GM19193 (cell line): ENCODE measurements at regions not wholly inside any gene's neighbourhood (a gene's known extent, or its start where the extent isn't known, plus 50 kb on each side); places are given as distances from the start of the nearest gene placed in this dataset.

Source experiments
- POLR2A ChIP-seq: IDR thresholded peaks from 4 replicates; pipeline ENCODE4 v1.6.1; 2011; ENCODE audit not compliant: insufficient read depth, insufficient read length; ENCODE audit errors: extremely low read depth

DNA sequence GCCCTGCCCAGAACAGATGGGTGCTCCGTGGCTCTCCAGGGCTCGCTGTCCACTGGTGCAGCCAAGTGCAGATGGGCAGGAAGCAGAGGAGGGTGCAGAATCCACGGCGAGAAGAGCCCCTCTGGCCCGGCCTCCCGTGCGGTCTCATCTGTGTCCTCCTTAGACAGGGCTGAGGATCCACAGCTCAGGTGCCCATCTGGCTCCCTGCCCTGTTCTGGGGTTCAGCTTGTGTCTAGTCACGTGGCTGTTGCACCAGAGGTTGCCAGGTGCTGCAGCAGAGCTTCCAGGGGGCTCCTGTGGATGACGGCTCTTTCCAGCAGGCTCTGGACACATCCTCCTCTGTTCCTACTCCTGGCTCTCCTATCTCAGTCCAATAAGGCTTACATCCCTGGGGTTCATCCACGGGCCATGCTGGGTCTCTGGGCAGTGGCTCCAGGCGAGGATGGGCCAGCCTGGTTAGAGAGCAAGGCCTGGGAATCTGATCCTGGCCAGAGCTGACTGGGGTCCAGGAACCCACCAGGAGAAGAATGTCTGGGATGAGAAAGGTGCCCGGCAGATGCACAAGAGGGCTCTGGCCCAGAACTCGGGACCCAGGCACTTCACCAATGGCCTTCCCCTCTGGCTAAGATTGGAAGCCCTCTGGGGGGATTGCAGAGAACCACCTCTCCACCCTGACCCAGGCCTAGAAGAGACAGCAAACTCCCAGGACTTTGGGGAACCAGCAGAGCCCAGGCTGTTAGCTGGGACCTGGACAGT lies 116.3 kb upstream of the ID2 start:
- TF ChIP-seq POLR2A, result no peak

DNA sequence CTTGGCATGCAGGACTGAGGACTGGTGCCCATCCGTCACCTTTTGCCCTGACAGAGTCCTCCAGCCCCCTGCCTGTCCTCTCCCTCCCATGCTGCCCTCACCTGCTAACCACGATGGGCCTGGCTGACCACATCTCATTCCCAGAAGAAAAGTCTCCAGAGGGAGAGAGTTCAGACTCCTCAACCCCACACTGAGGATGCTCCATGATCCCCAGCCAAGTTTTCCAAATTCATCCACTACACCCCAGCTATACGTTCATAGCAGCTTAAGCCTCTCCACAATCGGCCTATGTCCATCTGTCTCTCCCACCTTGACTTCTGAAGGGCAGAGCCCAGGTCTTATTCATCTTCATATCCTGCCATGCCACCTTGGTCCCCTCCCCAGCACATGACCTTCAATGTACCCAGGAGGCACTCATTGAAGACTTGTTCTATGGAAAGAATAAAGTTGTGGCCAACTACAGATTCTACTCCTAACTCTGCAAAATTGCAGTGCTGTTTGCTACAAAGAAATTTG lies 115.6 kb upstream of the ID2 start:
- no peak for TF ChIP-seq POLR2A

DNA sequence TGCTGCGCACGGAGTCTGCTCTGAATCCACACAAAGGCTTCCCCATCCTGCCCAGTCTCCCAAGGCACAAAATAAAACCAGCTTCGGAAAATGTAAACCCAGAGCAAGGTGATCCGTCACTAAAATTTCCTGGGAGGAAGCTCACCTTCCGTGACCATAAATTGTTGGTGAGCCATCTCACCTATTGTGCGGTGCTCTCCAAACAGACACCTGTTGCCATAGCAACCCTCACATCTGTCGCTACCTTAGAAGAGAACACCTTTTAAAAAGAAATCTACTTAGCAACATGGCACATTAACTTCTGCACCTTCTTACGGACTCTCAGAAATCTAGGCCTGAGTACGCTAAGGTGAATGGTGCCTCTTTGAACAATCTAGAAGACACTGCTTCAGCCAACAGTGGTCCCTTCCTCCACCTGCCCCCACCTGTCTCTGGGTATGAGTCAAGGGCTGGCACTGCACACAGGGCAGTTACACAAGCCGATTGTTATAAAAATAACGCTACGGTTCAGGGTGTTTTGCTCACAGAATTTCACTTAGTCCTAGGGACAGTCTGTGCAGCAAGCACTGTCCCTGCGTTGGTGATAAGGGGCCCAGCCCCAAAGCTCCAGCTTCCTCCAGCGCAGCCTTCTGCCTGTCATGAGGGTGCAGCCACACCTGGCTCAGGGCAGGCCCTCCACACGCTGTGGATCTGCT lies 114.9 kb upstream of the ID2 start:
- no peak for TF ChIP-seq POLR2A

DNA sequence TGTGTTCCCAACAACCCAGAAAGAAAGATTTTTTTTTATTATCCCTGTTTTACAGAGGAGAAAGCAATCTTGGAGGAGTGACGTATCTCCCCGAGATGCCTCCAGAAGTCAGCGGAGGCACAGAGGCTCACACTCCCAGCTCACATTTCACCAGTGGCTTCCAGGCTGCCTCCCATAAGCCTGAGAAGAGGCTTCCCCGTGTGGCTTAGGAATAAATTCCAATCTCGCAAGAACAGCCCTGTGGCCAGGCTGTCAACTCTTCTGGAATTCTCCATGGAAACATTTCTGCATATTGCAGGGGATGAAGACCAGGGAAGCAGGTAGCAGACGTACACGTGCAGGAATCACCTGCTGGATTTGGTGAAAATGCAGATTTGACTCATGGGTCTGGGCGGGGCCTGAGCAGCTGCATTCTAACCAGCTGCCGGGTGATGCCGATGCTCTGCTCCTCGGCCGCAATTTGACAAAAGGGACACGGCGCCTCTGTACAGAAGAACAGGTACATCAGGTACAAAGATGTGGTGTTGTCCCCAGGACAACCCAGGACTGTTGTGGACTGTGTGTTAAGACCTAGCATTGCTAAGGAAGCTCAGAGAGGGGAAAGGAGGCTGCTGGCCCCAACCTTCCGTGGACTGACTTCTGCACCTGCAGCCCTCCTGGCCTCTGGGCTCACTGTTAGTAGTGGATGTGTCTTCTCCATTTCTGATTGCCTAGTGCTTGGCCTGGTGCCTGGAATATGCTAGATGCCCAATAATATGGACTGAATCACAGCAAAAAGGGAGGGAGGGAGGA lies 114.2 kb upstream of the ID2 start:
- no peak for TF ChIP-seq POLR2A

DNA sequence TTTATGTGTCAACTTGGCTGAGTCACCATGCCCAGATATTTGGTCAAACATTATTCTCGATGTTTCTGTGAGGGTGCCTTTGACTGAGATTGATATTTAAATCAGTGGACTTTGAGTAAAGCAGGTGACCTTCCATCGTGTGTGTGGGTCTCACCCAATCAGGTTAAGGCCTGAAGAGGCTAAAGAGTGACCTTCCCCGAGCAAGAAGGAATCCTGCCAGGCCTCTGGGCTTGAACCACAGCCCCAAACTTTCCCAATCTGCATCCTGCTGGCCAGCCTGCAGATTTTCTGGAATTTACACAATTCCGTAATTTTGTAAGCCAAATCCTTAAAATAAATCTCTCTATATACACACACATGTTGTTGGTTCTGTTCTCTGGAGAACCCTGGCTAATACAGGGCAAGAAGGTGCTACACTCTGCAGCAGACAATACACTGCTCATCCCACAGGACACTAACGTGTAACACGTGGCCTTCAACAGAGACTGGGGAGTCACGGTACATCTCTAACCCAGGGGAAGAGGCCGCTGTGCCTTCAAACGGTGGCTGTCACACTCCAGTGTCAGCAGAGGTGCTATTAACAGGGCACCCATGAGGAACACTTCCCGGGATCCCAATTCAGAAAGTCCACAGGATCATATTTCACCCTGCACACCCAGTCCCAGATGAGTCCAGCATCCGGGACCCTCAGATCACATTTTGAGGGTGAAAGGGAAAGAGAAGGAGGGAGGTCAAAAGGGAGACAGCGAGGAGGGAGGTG lies 113.1 kb upstream of the ID2 start:
- no peak for TF ChIP-seq POLR2A

DNA sequence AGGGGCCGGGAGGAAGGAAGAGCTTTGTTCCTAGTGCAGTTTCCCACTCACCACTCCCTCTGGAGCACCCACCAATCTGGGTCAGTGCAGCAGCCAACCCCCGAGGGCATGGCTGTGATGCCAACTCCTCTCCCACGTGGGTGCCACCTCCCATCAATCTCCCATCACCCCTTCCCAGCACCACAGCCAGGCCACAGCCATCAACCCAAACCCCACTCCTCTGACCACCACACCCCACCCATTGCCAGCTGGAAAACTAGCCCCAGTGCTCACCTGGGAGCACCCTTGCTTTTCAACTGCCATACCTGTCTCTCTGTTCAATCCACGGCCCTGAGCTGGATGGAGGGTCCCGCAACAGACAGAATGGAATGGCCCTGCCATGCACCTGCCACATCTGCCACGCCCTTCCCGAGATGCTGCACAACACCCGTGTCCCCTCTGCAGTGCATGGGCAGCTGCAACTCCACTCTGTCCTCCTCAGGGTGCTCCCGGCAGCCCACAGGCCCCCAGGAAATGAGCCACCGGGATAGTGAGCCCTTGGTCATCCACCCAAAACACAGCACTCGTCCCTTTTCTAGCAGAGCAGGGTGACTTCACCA lies 112.4 kb upstream of the ID2 start:
- no peak for TF ChIP-seq POLR2A

DNA sequence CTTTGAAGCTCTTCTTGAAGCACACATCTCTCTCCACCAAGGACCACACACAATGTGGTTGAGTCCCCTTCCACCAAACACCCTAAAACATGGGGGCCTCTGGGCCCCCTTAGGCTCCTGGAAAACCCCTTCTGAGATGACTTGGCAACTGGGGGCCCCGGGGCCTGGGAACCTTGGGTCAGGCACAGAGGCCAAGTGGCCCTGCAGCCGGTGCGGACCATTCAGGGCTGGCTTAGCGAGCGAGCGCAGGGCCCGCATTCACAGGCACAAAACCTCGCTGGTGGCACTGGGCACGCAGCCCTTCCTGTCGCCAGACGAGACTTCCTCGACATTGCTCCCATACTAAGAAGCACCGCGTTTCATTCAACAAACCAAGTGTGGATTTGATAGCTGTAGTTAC lies 111.2 kb upstream of the ID2 start:
- no peak for TF ChIP-seq POLR2A

DNA sequence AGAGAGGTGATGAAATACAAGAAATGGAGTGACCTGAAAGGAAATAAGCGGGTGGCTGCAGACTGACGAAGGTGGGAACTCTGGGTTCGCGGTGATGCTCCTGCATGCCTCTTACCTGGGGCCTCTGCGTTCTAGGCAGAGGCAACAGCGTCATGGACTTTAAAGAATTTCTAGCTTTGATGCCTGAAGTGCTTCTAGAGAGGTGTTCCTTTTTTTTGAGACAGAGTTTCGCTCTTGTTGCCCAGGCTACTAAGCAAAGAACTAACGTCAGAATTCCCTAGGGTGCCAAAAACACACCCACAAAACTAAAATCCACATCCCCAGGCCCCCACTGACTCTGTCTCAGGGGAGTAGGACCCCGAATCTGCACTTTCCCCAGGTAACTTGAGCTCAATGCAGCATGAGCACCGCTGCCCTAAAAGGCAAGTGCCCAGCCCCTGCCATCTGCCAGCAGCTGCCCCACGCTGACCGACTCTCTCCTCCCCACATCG lies 110.5 kb upstream of the ID2 start:
- TF ChIP-seq POLR2A, result no peak

DNA sequence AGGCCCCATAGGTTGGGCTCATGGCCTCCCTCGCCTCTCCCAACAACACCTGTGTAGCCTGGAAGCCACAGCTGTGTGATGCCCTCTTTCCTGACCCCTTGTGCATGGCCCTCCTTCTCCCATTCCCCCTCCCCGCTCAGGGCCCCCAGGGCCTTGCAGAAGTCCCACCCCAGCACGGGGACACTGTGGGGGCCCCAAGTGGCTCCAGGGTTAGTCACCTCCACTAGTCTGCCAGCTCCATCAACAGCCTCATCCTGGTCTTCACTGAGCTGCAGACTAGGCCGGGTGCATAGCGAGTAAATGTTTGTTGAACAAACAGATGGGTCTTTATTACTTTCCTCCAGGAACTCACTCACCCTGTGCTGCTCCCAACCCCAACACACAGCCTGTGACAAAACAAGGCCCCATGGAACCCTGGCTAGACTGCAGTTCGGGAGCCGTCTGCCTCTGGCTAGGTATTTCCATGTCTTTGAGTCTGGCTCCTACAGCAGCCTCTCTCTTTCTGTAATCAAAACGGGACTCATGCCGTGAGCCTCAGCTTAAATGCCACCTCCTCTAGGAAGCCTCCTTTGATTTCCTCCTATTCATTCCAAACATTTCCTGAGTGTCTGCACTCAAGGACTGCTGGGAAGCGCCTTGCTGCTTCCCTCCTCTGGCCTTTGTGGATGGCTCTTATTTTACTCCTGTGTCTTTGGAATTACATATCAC lies 109.9 kb upstream of the ID2 start:
- no peak for TF ChIP-seq POLR2A

DNA sequence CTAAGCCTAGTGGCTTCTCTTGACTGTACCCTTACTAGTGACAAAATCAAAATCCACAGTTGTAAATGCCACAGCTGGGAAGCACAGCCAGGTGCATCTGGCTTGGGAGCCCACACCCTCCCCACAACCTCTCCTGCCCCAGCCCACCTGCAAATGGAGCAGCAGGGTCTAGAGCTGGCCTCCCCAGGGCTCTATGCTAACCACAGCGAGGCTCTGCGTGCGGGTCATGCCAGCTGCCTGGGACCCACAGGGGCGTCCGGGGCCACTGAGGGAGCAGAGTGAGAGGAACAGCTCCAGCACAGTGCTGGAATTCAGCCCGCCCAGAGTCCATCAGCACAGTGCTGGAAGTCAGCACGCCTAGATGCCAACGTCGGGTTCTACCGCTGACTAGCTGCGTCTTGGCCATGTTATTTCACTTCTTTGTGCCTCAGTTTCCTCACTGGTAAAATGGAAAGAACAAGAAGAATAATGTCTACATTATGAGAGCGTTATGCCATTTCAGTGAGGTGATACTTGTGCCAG lies 109.1 kb upstream of the ID2 start:
- TF ChIP-seq POLR2A, result no peak

DNA sequence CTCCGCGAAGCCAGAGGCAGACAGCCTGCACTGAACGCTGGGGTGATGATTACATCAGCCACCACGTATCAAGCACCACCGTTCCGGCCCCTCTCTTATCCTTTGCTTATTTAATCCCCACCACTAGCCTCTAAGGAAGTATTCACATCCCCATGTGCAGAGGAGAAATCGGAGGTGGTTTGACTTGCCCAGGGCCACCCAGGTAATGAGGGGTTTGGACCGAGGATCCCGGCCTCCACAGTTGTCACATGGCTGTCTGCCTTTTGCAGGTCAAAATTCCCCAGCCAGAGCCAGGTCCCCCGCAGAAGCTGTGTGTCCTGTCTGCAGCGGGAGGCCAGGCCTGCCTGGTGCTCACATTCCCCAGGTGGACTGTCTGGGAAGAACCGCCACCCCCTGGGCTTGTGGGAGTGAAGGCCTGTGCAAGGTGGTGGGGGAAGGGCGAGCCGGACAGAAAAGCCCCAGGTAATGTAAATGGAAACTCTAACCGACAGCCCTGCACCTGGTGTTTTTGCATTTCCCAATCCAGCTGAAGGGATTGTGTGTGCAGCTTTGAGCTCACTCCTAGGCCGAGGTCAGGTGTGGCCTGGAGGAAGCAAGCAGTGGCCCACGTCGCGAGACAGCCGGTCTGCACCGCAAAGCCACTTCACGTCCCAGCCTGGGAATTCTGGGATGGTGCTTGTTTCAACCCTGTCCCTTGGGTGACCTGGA lies 108.5 kb upstream of the ID2 start:
- TF ChIP-seq POLR2A, result no peak

DNA sequence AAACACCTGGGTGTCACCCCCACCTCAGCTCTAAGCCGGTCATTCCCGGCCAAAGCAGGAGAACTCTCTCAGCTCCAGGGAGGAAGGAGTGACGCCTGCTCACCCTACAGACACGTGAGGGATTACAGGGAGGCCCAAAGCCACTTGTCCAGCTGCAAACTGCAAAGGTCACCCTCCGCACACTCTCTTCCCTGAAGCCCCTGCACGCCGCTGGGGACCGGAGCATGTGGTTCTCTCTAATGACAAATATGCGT lies 108.0 kb upstream of the ID2 start:
- TF ChIP-seq POLR2A, result no peak
